MM.1S (cell line): ENCODE measurements at regions not wholly inside any gene's neighbourhood (a gene's known extent, or its start where the extent isn't known, plus 50 kb on each side); places are given as distances from the start of the nearest gene placed in this dataset.

Experiments used
- DNase-seq: peaks from one replicate; pipeline ENCODE4 v3.0.0-alpha.2; 2015
- H2AFZ ChIP-seq: fragments of 300-600 bp; sonication (generic); 2 replicates; pipeline ENCODE4 v1.6.0; 2016; ENCODE audit warnings: antibody characterized with exemption, low read length
- H3F3A ChIP-seq: fragments of 300-600 bp; sonication (generic); 2 replicates; pipeline ENCODE4 v1.6.1; 2016; ENCODE audit warnings: mild to moderate bottlenecking, antibody characterized with exemption, low read length, moderate library complexity, mixed read lengths; ENCODE audit not compliant: insufficient read depth
- H3K27ac ChIP-seq: fragments of 300-600 bp; sonication (generic); 2 replicates; pipeline ENCODE4 v1.5.1; 2016; ENCODE audit warnings: mild to moderate bottlenecking, low read length
- H3K27me3 ChIP-seq: fragments of 300-600 bp; sonication (generic); replicated peaks from 2 replicates; pipeline ENCODE4 v1.6.0; 2016; ENCODE audit warnings: low read length; ENCODE audit not compliant: insufficient read depth
- H3K36me3 ChIP-seq: fragments of 300-600 bp; sonication (generic); replicated peaks from 2 replicates; pipeline ENCODE4 v1.6.1; 2016; ENCODE audit warnings: mild to moderate bottlenecking, low read length, mixed read lengths; ENCODE audit not compliant: insufficient read depth
- H3K4me1 ChIP-seq: fragments of 300-600 bp; sonication (generic); 2 replicates; pipeline ENCODE4 v1.6.1; 2016; ENCODE audit warnings: low read length, mixed read lengths
- H3K4me2 ChIP-seq: fragments of 300-600 bp; sonication (generic); 2 replicates; pipeline ENCODE4 v1.6.0; 2016; ENCODE audit warnings: low read depth, low read length
- H3K4me3 ChIP-seq: fragments of 300-600 bp; sonication (generic); 2 replicates; pipeline ENCODE4 v1.5.1; 2016; ENCODE audit warnings: low read length, mixed read lengths
- H3K79me2 ChIP-seq: fragments of 300-600 bp; sonication (generic); 2 replicates; pipeline ENCODE4 v1.6.1; 2016; ENCODE audit warnings: mixed run types, low read length, mixed read lengths
- H3K9ac ChIP-seq: fragments of 300-600 bp; sonication (generic); 2 replicates; pipeline ENCODE4 v1.6.1; 2016; ENCODE audit warnings: low read length, mixed read lengths
- H3K9me2 ChIP-seq: fragments of 300-600 bp; sonication (generic); replicated peaks from 2 replicates; pipeline ENCODE4 v1.6.1; 2016; ENCODE audit warnings: mild to moderate bottlenecking, low read length, mixed read lengths; ENCODE audit not compliant: insufficient read depth
- H3K9me3 ChIP-seq: fragments of 300-600 bp; sonication (generic); replicated peaks from 2 replicates; pipeline ENCODE4 v1.6.1; 2016; ENCODE audit warnings: mild to moderate bottlenecking, low read length, mixed read lengths; ENCODE audit not compliant: insufficient read depth
- H4K20me1 ChIP-seq: fragments of 300-600 bp; sonication (generic); 2 replicates; pipeline ENCODE4 v1.6.1; 2016; ENCODE audit warnings: mild to moderate bottlenecking, low read length, moderate library complexity, mixed read lengths; ENCODE audit not compliant: insufficient read depth
- EZH2 ChIP-seq: fragments of 300-600 bp; sonication (generic); optimal IDR thresholded peaks from 2 replicates; pipeline ENCODE3; 2017; ENCODE audit warnings: low read depth, mild to moderate bottlenecking, antibody characterized with exemption, low read length, mixed read lengths
- EZH2phosphoT487 ChIP-seq: fragments of 300-600 bp; sonication (generic); IDR thresholded peaks from 2 replicates; pipeline ENCODE4 v1.6.1; 2018; ENCODE audit warnings: antibody characterized with exemption, low read length
- TF ChIP-seq, protein P1 (sequence below): fragments of 300-600 bp; sonication (generic); IDR thresholded peaks from 2 replicates; pipeline ENCODE4 v1.5.1; 2016; ENCODE audit warnings: antibody characterized with exemption, low read length, mixed read lengths

DNA sequence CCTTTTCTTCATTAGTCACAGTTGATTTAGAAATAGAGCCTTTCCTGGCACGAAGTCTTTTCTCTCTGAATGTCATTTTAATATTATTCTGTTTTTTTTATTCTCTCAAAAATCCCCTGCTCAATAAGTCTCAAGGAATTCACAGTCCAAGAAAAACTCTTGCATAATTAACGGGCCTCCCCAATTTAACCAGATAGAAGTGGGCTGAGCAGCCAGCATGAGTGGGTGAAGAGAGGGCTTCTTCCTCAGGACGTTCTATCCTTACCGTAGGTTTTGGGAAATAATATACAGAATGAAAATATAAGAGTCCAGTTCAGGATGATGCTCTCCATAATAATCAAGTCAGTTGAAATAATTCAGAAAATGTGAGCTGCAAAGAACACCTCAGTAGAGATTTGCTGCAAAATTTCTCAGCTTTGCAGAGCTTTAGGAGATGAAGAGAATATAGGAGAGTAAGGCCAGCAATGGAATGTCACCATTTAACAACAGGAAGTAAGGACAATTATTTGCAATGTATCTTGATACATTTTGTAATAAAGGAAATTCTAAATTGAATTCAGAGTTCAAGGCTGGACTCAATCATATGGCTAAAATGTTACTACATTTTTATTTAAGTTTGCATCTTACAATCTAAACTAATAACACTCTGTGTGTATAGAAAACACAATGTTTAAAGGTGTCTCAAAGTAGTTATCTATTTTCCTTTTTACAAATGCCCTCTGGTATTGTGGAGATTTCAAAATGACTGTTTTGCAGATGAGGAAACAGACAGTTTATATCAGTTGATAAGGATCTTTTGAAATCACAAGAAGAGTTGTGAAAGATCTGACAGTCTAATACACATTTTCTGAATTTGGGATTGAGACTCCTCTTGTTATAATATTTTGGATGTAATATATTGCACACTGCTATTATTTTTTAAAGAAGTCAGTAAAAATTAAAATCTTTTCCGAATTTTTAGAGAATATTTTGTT lies 1724.1 kb upstream of the SEL1L start:
- no peak for DNase-seq

DNA sequence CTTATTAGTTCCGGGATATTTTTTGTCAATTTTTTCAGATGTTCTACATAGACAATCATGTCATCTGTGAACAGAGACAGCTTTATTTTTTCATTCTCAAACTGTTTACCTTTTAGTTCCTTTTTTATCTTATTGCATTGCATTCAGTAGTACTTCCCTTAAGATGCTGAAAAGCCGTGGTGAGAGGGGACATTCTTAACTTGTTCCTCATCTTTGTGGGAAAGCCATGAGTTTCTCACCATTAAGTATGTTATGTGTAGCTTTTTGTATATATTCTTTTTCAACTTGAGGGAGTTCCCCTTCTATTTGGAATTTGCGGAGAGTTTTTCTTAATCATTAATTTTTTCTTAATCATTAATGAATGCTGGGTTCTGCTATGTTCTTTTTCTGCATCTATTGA lies 1727.1 kb upstream of the SEL1L start:
- Histone ChIP-seq H3K79me2 (no peaks in the 10 kb centered on the region), H3K4me1 (no peaks in the 10 kb centered on the region), H3K9ac (no peak overlapping the region), H3K9me3 (no peaks in the 10 kb centered on the region), H3K27me3 (no peaks in the 10 kb centered on the region), H4K20me1 (no peaks in the 10 kb centered on the region), H3K36me3 (no peaks in the 10 kb centered on the region), H3F3A (no peaks in the 10 kb centered on the region), H3K4me2 (no peak overlapping the region), H3K9me2 (no peaks in the 10 kb centered on the region), H2AFZ (no peak overlapping the region), H3K4me3 (no peak overlapping the region), H3K27ac (no peak overlapping the region)
- TF ChIP-seq EZH2 (no peak), EZH2phosphoT487 (no peak)
- TF ChIP-seq, protein P1, sequence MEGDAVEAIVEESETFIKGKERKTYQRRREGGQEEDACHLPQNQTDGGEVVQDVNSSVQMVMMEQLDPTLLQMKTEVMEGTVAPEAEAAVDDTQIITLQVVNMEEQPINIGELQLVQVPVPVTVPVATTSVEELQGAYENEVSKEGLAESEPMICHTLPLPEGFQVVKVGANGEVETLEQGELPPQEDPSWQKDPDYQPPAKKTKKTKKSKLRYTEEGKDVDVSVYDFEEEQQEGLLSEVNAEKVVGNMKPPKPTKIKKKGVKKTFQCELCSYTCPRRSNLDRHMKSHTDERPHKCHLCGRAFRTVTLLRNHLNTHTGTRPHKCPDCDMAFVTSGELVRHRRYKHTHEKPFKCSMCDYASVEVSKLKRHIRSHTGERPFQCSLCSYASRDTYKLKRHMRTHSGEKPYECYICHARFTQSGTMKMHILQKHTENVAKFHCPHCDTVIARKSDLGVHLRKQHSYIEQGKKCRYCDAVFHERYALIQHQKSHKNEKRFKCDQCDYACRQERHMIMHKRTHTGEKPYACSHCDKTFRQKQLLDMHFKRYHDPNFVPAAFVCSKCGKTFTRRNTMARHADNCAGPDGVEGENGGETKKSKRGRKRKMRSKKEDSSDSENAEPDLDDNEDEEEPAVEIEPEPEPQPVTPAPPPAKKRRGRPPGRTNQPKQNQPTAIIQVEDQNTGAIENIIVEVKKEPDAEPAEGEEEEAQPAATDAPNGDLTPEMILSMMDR = no peak
- no peak for DNase-seq

More for the DNA sequence above, 1724.1 kb upstream of the SEL1L start:
- Histone ChIP-seq H2AFZ (no peak overlapping the region), H4K20me1 (no peaks in the 10 kb centered on the region), H3K27ac (no peak overlapping the region), H3K36me3 (no peaks in the 10 kb centered on the region), H3F3A (no peaks in the 10 kb centered on the region), H3K9me2 (no peaks in the 10 kb centered on the region), H3K4me2 (no peak overlapping the region), H3K4me3 (no peak overlapping the region), H3K79me2 (no peaks in the 10 kb centered on the region), H3K9ac (no peak overlapping the region), H3K4me1 (no peaks in the 10 kb centered on the region), H3K9me3 (no peaks in the 10 kb centered on the region), H3K27me3 (no peaks in the 10 kb centered on the region)
- TF ChIP-seq EZH2 = no peak
- no peak for TF ChIP-seq EZH2phosphoT487
- TF ChIP-seq, protein P1 = no peak

DNA sequence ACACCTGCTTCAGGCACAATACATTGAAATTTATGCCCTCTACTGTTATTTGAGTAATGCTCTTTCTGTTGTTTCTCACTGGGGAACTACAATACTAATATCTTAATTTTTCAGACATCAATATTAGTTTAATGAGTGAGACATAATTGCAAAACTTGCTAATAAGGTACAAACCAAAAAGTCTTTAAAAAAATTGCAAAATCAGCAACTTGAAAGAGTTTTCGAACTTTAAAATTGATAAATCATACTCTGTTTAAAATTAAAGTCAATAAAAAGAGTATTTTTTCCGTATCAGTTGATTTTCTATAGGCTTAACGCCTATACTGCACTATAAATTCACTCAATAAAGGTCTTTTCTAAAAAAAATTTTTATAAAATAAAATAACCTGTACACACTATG lies 1735.9 kb upstream of the SEL1L start:
- H3K4me2 ChIP-seq = no peak overlapping the region
- DNase-seq = no peak
- no peaks in the 10 kb centered on the region for H3K4me1 ChIP-seq
- TF ChIP-seq EZH2phosphoT487 = no peak
- TF ChIP-seq, protein P1 = no peak
- no peak for TF ChIP-seq EZH2
- no peaks in the 10 kb centered on the region for H4K20me1 ChIP-seq
- H3K36me3 ChIP-seq = no peaks in the 10 kb centered on the region
- H3K9me3 ChIP-seq = no peaks in the 10 kb centered on the region
- no peak overlapping the region for H2AFZ ChIP-seq
- no peaks in the 10 kb centered on the region for H3K27me3 ChIP-seq
- no peaks in the 10 kb centered on the region for H3K79me2 ChIP-seq
- no peaks in the 10 kb centered on the region for H3F3A ChIP-seq
- H3K9me2 ChIP-seq = no peaks in the 10 kb centered on the region
- H3K9ac ChIP-seq = no peak overlapping the region
- H3K4me3 ChIP-seq = no peak overlapping the region
- no peak overlapping the region for H3K27ac ChIP-seq
